ENCODE measurements at regions not wholly inside any gene's neighbourhood (a gene's known extent, or its start where the extent isn't known, plus 50 kb on each side); places are given as distances from the start of the nearest gene placed in this dataset.
A peak's percentile ranks its signal among the peaks of the same experiment; 100 is the strongest.
"Not testable (repeated sequence)": the region's sequence is repeated elsewhere in the genome, so short reads cannot be mapped to it uniquely, and the experiment has no call there.

DNA sequence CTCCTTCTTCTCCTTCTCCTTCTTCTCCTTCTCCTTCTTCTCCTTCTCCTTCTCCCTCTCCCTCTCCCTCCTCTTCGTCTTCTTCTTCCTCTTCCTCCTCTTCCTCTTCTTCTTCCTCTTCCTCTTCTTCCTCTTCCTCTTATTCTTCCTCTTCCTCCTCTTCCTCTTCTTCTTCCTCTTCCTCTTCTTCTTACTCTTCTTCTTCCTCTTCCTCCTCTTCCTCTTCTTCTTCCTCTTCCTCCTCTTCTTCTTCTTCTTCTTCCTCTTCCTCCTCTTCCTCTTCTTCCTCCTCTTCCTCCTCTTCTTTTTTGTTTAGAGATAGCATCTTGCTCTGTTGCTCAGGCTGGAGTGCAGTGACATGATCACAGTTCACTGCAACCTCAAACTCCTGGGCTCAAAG, 97.7 kb upstream of the MPHOSPH6 start:
- H3K4me3 Mint-ChIP-seq; POLR2A ChIA-PET; H3K4me1 ChIP-seq (ENCODE audit: insufficient read depth, low read length); H3K36me3 Mint-ChIP-seq; H3K36me3 ChIP-seq (ENCODE audit: insufficient read depth, low read length); H3K27me3 ChIP-seq (ENCODE audit: insufficient read depth, low read length, poor library complexity, severe bottlenecking); DNase-seq; H3K9me3 ChIP-seq (ENCODE audit: low read length); H3K4me1 Mint-ChIP-seq; H3K27ac Mint-ChIP-seq; H3K4me3 ChIP-seq (ENCODE audit: low read length); CTCF ChIA-PET; H3K9me3 Mint-ChIP-seq; H3K27ac ChIP-seq (ENCODE audit: low read depth, low read length): not testable (repeated sequence)
- H3K27me3 Mint-ChIP-seq = peaks cover 17 to 48% of the 10 kb centered on the region in 2 donors

DNA sequence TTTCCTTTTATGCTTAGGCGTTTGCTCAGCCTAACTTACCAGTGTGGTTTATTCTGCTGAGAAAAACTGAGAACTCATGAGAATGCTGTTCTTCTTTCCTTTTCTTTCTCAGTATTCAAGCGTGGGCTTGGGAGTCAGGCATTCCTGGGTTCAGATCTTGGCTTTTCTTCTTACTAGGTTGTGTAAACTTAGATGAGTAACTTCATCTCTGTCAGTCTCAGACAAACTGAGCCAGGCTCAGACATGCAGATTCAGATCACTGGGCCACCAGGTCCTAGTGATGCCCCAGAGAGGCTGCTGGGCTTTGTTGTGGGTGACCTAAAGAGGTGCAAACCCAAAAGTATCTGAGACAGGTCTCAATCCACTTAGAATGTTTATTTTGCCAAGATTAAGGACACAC, 95.8 kb upstream of the MPHOSPH6 start:
- H3K4me3 ChIP-seq (ENCODE audit: low read length) = no peak overlapping the region
- no peak for DNase-seq
- no peak overlapping the region for H3K4me3 Mint-ChIP-seq
- H3K27me3 Mint-ChIP-seq = peaks cover 14 to 42% of the 10 kb centered on the region in 2 donors
- H3K36me3 ChIP-seq (ENCODE audit: insufficient read depth, low read length) = no peaks in the 10 kb centered on the region
- no peak overlapping the region for H3K27ac ChIP-seq (ENCODE audit: low read depth, low read length)
- CTCF ChIA-PET = no interaction called here
- no peaks in the 10 kb centered on the region for H3K4me1 ChIP-seq (ENCODE audit: insufficient read depth, low read length)
- H3K27me3 ChIP-seq (ENCODE audit: insufficient read depth, low read length, poor library complexity, severe bottlenecking) = no peaks in the 10 kb centered on the region
- POLR2A ChIA-PET = no interaction called here
- no peaks in the 10 kb centered on the region for H3K36me3 Mint-ChIP-seq
- H3K9me3 ChIP-seq (ENCODE audit: low read length) = no peaks in the 10 kb centered on the region
- H3K27ac Mint-ChIP-seq = no peak overlapping the region
- H3K4me1 Mint-ChIP-seq = no peaks in the 10 kb centered on the region
- H3K9me3 Mint-ChIP-seq = no peaks in the 10 kb centered on the region

DNA sequence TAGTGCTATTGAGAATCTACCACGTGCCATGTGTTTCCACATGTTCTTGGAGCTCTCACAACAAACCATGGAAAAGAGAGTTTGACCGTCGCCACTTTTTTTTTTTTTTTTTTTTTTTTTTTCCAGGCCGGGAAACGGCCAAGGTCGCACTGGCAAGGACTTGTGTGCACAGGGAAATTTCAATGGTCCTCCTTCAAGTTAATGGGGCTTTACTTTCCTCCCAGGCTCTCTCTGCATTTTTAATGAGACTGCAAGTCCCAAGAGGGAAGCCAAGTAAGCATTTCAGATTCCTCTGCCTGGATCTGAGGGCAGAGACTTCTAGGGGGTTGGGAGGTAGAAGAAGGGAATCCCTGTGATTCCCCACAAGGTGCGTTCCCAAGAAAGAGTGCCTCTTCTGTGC, 94.7 kb upstream of the MPHOSPH6 start:
- no peak overlapping the region for H3K4me3 Mint-ChIP-seq
- Histone ChIP-seq H3K4me1 (ENCODE audit: insufficient read depth, low read length) (no peaks in the 10 kb centered on the region), H3K9me3 (ENCODE audit: low read length) (no peaks in the 10 kb centered on the region), H3K27me3 (ENCODE audit: insufficient read depth, low read length, poor library complexity, severe bottlenecking) (no peaks in the 10 kb centered on the region), H3K4me3 (ENCODE audit: low read length) (no peak overlapping the region), H3K27ac (ENCODE audit: low read depth, low read length) (no peak overlapping the region), H3K36me3 (ENCODE audit: insufficient read depth, low read length) (no peaks in the 10 kb centered on the region)
- no peaks in the 10 kb centered on the region for H3K9me3 Mint-ChIP-seq
- DNase-seq = no peak
- H3K27ac Mint-ChIP-seq = no peak overlapping the region
- H3K4me1 Mint-ChIP-seq = no peaks in the 10 kb centered on the region
- ChIA-PET POLR2A (no interaction called here), CTCF (interaction anchor here (0.9 to 2.8 kb wide), 6 partner anchors 8 to 316 kb away, joined by 3 to 18 read pairs (median 4); no protein-coding TSS in a partner anchor)
- H3K36me3 Mint-ChIP-seq = no peaks in the 10 kb centered on the region
- H3K27me3 Mint-ChIP-seq = peaks cover 13 to 32% of the 10 kb centered on the region in 2 donors

DNA sequence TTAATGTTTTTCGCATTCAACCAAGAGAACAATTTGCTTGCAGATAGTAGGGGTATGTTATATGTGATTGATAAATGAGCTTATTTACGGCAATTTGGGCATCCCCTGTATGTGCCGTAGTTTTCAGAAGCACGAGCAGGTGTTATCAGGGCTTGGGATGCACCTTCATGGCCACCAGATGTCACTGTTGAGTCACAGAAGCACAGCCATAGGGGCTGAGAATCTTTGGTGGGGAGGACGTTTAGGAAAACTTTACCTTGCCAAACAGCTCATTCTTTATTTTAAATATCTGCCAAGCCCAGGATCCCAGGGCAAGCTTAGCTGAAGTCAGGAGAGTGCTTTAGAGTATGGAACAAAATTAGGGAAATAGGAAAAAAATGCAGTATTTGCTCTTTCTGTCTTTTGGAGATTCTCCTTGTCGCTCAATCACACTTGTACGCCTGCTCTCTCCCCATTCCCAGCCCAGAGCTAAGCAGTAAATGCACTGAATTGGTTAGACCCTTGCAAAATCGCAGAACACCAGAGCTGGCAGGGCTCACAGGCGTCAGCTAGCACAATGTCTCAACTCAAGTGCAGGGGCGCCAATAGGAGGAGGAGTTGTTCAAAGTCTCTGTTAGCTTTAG, 93.6 kb upstream of the MPHOSPH6 start:
- H3K4me1 Mint-ChIP-seq = no peaks in the 10 kb centered on the region
- no peak overlapping the region for H3K4me3 ChIP-seq (ENCODE audit: low read length)
- H3K4me1 ChIP-seq (ENCODE audit: insufficient read depth, low read length) = no peaks in the 10 kb centered on the region
- H3K36me3 Mint-ChIP-seq = no peaks in the 10 kb centered on the region
- no peaks in the 10 kb centered on the region for H3K27me3 ChIP-seq (ENCODE audit: insufficient read depth, low read length, poor library complexity, severe bottlenecking)
- ChIA-PET CTCF (interaction anchor here (0.9 to 2.8 kb wide), 13 partner anchors 9 to 949 kb away, joined by 3 to 18 read pairs (median 4); no protein-coding TSS in a partner anchor), POLR2A (no interaction called here)
- peak; percentile 11 to 57 (median 37) for DNase-seq
- no peaks in the 10 kb centered on the region for H3K9me3 Mint-ChIP-seq
- no peak overlapping the region for H3K4me3 Mint-ChIP-seq
- no peaks in the 10 kb centered on the region for H3K9me3 ChIP-seq (ENCODE audit: low read length)
- H3K27ac ChIP-seq (ENCODE audit: low read depth, low read length) = no peak overlapping the region
- peaks cover 13 to 29% of the 10 kb centered on the region in 2 donors for H3K27me3 Mint-ChIP-seq
- H3K27ac Mint-ChIP-seq = no peak overlapping the region
- no peaks in the 10 kb centered on the region for H3K36me3 ChIP-seq (ENCODE audit: insufficient read depth, low read length)

DNA sequence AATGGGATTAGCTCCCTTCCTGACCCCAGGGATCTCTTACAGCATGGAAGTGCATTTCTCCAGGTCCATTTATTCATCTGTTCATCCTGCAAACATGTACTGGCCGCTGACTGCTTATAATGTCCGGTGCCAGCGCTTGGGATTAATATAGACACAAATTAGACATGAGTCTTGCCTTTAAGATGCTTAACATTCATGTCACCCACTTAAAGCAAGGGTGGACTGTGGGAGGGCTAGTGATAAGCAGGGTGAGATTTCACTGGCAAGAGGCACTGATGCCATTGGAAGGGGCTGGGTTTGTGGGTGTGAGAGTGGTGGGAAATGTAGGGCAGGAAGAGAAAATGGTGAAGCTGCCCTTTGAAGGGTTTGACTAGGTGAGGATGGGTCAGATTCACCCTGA, 92.2 kb upstream of the MPHOSPH6 start:
- no peak overlapping the region for H3K4me3 Mint-ChIP-seq
- no peaks in the 10 kb centered on the region for H3K27me3 ChIP-seq (ENCODE audit: insufficient read depth, low read length, poor library complexity, severe bottlenecking)
- peaks cover 12 to 33% of the 10 kb centered on the region in 2 donors for H3K27me3 Mint-ChIP-seq
- no peak overlapping the region for H3K27ac ChIP-seq (ENCODE audit: low read depth, low read length)
- no peaks in the 10 kb centered on the region for H3K4me1 ChIP-seq (ENCODE audit: insufficient read depth, low read length)
- H3K4me3 ChIP-seq (ENCODE audit: low read length) = no peak overlapping the region
- no peaks in the 10 kb centered on the region for H3K9me3 Mint-ChIP-seq
- peak overlapping the region in 1 of 8 donors; percentile 67 for H3K27ac Mint-ChIP-seq
- no peak for DNase-seq
- ChIA-PET POLR2A (no interaction called here), CTCF (interaction anchor here (0.8 to 2.8 kb wide), 6 partner anchors 10 to 952 kb away, joined by 3 to 18 read pairs (median 4); no protein-coding TSS in a partner anchor)
- H3K36me3 Mint-ChIP-seq = no peaks in the 10 kb centered on the region
- H3K9me3 ChIP-seq (ENCODE audit: low read length) = no peaks in the 10 kb centered on the region
- H3K36me3 ChIP-seq (ENCODE audit: insufficient read depth, low read length) = no peaks in the 10 kb centered on the region
- H3K4me1 Mint-ChIP-seq = no peaks in the 10 kb centered on the region

DNA sequence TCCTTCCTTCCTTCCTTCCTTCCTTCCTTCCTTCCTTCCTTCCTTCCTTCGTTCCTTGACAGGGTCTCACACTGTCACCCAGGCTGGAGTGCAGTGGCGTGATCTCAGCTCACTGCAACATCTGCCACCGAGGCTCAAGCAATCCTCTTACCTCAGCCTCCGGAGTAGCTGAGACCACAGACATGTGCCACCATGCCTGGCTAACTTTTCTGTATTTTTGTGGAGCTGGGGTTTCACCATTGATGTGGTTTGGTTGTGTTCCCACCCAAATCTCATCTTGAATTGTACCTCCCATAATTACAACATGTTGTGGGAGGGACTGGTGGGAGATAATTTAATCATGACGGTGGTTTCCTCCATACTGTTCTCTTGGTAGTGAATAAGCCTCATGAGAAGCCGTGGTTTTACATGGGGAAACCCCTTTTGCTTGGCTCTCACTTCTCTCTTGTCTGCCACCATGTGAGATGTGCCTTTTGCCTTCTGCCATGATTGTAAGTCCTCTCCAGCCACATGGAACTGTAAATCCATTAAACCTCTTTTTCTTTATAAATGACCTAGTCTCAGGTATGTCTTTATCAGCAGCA, 90.3 kb upstream of the MPHOSPH6 start:
- Mint-ChIP-seq H3K9me3 (no peaks in the 10 kb centered on the region), H3K36me3 (no peaks in the 10 kb centered on the region), H3K4me3 (no peak overlapping the region), H3K27ac (peak overlapping the region in 2 of 8 donors; percentile 16 to 61), H3K4me1 (no peaks in the 10 kb centered on the region), H3K27me3 (peaks cover 8 to 28% of the 10 kb centered on the region in 2 donors)
- no peaks in the 10 kb centered on the region for H3K9me3 ChIP-seq (ENCODE audit: low read length)
- H3K27ac ChIP-seq (ENCODE audit: low read depth, low read length) = no peak overlapping the region
- POLR2A ChIA-PET = no interaction called here
- no peak for DNase-seq
- CTCF ChIA-PET = no interaction called here
- no peaks in the 10 kb centered on the region for H3K36me3 ChIP-seq (ENCODE audit: insufficient read depth, low read length)
- no peak overlapping the region for H3K4me3 ChIP-seq (ENCODE audit: low read length)
- no peaks in the 10 kb centered on the region for H3K4me1 ChIP-seq (ENCODE audit: insufficient read depth, low read length)
- no peaks in the 10 kb centered on the region for H3K27me3 ChIP-seq (ENCODE audit: insufficient read depth, low read length, poor library complexity, severe bottlenecking)

DNA sequence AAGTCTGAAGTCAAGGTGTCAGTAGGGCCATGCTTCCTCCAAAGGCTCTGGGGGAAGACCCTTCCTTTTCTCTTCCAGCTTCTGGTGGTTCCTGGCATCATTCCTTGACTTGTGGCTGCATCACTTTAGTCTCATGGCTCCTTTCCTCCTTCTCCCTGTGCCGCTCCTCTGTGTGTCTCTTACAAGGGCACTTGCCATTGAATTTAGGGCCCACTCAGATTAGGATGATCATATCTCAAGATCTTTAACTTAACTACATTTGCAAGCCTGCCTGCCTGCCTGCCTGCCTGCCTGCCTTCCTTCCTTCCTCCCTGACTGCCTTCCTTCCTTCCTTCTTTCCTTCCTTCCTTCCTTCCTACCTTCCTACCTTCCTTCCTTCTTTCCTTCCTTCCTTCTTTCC, 89.7 kb upstream of the MPHOSPH6 start:
- Mint-ChIP-seq H3K36me3 (no peaks in the 10 kb centered on the region), H3K9me3 (no peaks in the 10 kb centered on the region), H3K27ac (peak overlapping the region in 1 of 8 donors; percentile 71), H3K27me3 (peaks cover 8 to 28% of the 10 kb centered on the region in 2 donors), H3K4me1 (no peaks in the 10 kb centered on the region), H3K4me3 (no peak overlapping the region)
- Histone ChIP-seq H3K27ac (ENCODE audit: low read depth, low read length) (no peak overlapping the region), H3K9me3 (ENCODE audit: low read length) (no peaks in the 10 kb centered on the region), H3K4me1 (ENCODE audit: insufficient read depth, low read length) (no peaks in the 10 kb centered on the region), H3K27me3 (ENCODE audit: insufficient read depth, low read length, poor library complexity, severe bottlenecking) (no peaks in the 10 kb centered on the region), H3K36me3 (ENCODE audit: insufficient read depth, low read length) (no peaks in the 10 kb centered on the region), H3K4me3 (ENCODE audit: low read length) (no peak overlapping the region)
- CTCF ChIA-PET = no interaction called here
- DNase-seq = no peak
- POLR2A ChIA-PET = no interaction called here

DNA sequence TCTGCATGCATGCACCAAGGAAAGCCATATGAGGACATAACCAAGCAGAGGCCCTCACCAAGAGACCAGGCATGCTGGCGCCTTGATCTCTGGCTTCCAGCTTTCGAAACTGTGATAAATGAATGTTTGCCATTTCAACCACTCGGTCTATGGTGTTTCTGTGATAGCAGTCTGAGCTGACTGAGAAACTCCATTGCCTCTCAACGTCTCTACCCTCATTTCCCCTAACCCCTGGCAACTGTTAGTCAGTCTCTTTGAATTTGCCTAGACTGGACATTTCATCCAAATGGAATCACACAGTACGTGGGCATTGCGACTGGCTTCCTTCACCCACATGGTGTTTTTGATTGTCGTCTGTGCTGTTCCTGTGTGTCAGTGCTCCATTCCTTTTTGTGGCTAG, 88.0 kb upstream of the MPHOSPH6 start:
- H3K27me3 ChIP-seq (ENCODE audit: insufficient read depth, low read length, poor library complexity, severe bottlenecking) = no peaks in the 10 kb centered on the region
- no peaks in the 10 kb centered on the region for H3K4me1 Mint-ChIP-seq
- CTCF ChIA-PET = no interaction called here

More for the DNA sequence above, 88.0 kb upstream of the MPHOSPH6 start:
- H3K4me3 Mint-ChIP-seq = no peak overlapping the region
- Histone ChIP-seq H3K36me3 (ENCODE audit: insufficient read depth, low read length) (no peaks in the 10 kb centered on the region), H3K4me3 (ENCODE audit: low read length) (no peak overlapping the region), H3K27ac (ENCODE audit: low read depth, low read length) (no peak overlapping the region), H3K9me3 (ENCODE audit: low read length) (no peaks in the 10 kb centered on the region), H3K4me1 (ENCODE audit: insufficient read depth, low read length) (no peaks in the 10 kb centered on the region)
- no peaks in the 10 kb centered on the region for H3K36me3 Mint-ChIP-seq
- no peaks in the 10 kb centered on the region for H3K9me3 Mint-ChIP-seq
- no peak for DNase-seq
- POLR2A ChIA-PET = no interaction called here
- H3K27me3 Mint-ChIP-seq = peaks cover 5 to 19% of the 10 kb centered on the region in 2 donors
- H3K27ac Mint-ChIP-seq = no peak overlapping the region
